Muscle layer of colon (tissue), 2 donors: ENCODE measurements at regions not wholly inside any gene's neighbourhood (a gene's known extent, or its start where the extent isn't known, plus 50 kb on each side); places are given as distances from the start of the nearest gene placed in this dataset.

Source experiments
- H3K27ac ChIP-seq: one replicate; pipeline ENCODE4 v1.7.0; 2013; ENCODE audit warnings: low read depth, mild to moderate bottlenecking, low read length, moderate library complexity
- H3K27me3 ChIP-seq, 2 donors: one replicate each; pipeline ENCODE4 v1.7.0; 2013; ENCODE audit warnings: low read length in 2 of 2, mild to moderate bottlenecking in 2 of 2; ENCODE audit not compliant: insufficient read depth in 2 of 2, control insufficient read depth in 1 of 2
- H3K36me3 ChIP-seq: one replicate; pipeline ENCODE4 v1.7.0; 2013; ENCODE audit warnings: mild to moderate bottlenecking, low read length; ENCODE audit not compliant: insufficient read depth
- H3K4me1 ChIP-seq: one replicate; pipeline ENCODE4 v1.7.0; 2013; ENCODE audit warnings: mild to moderate bottlenecking, low read length; ENCODE audit not compliant: insufficient read depth
- H3K4me3 ChIP-seq, 2 donors: one replicate each; pipeline ENCODE4 v1.7.0; 2013; ENCODE audit warnings: low read length in 2 of 2, low read depth in 1 of 2, mild to moderate bottlenecking in 1 of 2, moderate library complexity in 1 of 2
- H3K9ac ChIP-seq: one replicate; pipeline ENCODE4 v1.7.0; 2013; ENCODE audit warnings: low read length
- H3K9me3 ChIP-seq: one replicate; pipeline ENCODE4 v1.7.0; 2013; ENCODE audit warnings: mild to moderate bottlenecking, low read length
- donor health status: abdominal sarcoma.
- donor health status: Adenocarcinoma of cecum.

- Histone ChIP-seq H3K27ac (no peak overlapping the region), H3K4me3 (no peak overlapping the region), H3K4me1 (no peaks in the 10 kb centered on the region), H3K36me3 (no peaks in the 10 kb centered on the region), H3K9ac (no peak overlapping the region), H3K9me3 (no peaks in the 10 kb centered on the region), H3K27me3 (no peaks in the 10 kb centered on the region)
Measured at GRCh38 chr2:82819951-82820350, 1639.1 kb downstream of the SUCLG1 start.

DNA sequence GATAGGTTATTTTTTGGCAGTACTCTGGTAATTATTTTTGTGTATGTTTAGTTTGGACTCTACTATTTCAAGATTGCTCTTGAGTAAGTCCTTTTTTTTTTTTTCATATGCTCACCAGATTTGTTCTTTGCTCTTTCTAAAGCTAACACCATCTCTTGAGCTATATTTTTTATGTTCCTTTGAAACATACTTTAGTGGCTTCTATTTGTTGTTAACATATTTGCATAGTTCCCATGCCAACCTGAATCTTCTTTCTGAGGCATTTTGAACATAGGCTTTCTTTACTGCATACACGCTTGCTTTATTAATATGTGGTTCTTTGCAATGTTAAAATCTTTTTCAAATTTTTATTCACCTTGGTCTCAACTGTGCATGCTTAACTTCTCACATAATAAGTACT, 1644.9 kb downstream of the SUCLG1 start:
- Histone ChIP-seq H3K27ac (no peak overlapping the region), H3K9ac (no peak overlapping the region), H3K4me1 (no peaks in the 10 kb centered on the region), H3K36me3 (no peaks in the 10 kb centered on the region), H3K9me3 (no peaks in the 10 kb centered on the region), H3K27me3 (no peaks in the 10 kb centered on the region), H3K4me3 (no peak overlapping the region)

GRCh38 chr2:82811946-82812345, 1647.1 kb downstream of the SUCLG1 start:
- Histone ChIP-seq H3K4me1 (no peaks in the 10 kb centered on the region), H3K27me3 (no peaks in the 10 kb centered on the region), H3K9me3 (no peaks in the 10 kb centered on the region), H3K4me3 (no peak overlapping the region), H3K9ac (no peak overlapping the region), H3K36me3 (no peaks in the 10 kb centered on the region), H3K27ac (no peak overlapping the region)

DNA sequence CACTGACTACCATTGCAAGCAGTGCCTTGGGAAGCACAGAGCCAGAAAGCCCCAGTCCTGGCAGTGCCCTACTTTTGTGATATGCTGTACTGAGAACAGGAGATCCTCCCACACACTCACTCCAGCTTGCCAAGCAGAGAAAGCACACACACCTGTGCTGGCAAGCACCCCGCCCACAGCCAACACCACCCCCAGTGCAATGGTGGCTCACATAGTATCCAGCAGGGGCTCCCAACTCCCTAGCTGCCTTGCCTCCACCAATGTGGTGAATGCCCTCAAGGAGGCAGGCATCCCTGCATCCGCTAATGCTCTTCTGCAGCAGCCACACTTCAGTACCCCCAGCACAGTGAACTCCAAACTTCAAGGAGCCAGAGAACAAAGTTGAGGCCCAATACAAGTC, 1655.8 kb downstream of the SUCLG1 start:
- H3K4me1 ChIP-seq: no peaks in the 10 kb centered on the region
- no peak overlapping the region for H3K27ac ChIP-seq
- H3K4me3 ChIP-seq: no peak overlapping the region
- no peaks in the 10 kb centered on the region for H3K36me3 ChIP-seq
- H3K27me3 ChIP-seq: no peaks in the 10 kb centered on the region
- no peaks in the 10 kb centered on the region for H3K9me3 ChIP-seq
- H3K9ac ChIP-seq: no peak overlapping the region

- Histone ChIP-seq H3K9ac (no peak overlapping the region), H3K36me3 (no peaks in the 10 kb centered on the region), H3K4me3 (no peak overlapping the region), H3K27ac (no peak overlapping the region), H3K27me3 (no peaks in the 10 kb centered on the region), H3K4me1 (peaks cover 8% of the 10 kb centered on the region), H3K9me3 (no peaks in the 10 kb centered on the region)
Measured at GRCh38 chr2:82797469-82797868, 1661.6 kb downstream of the SUCLG1 start.

DNA sequence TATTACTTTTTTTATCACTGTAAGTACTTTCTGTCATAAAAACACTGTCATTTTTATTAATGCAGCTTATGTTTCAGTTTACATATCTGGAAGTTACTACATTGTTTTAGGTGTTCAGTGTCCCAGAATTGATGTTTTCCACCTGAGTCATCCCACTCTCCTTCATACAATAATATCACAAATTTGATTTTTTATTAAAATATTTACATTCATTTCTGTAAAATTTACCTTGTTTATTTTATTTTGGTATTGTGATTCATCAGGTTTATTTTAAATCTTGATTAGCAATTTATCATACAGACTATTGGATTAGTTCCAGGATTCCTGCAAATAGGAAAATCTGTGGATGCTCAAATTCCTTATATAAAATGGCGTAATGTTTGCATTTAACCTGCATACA, 1662.9 kb downstream of the SUCLG1 start:
- Histone ChIP-seq H3K9me3 (no peaks in the 10 kb centered on the region), H3K27me3 (no peaks in the 10 kb centered on the region), H3K9ac (no peak overlapping the region), H3K36me3 (no peaks in the 10 kb centered on the region), H3K4me3 (no peak overlapping the region), H3K27ac (no peak overlapping the region), H3K4me1 (peaks cover 8% of the 10 kb centered on the region)

- Histone ChIP-seq H3K9me3 (no peaks in the 10 kb centered on the region), H3K27me3 (no peaks in the 10 kb centered on the region), H3K4me3 (no peak overlapping the region), H3K36me3 (no peaks in the 10 kb centered on the region), H3K27ac (no peak overlapping the region), H3K4me1 (peaks cover 8% of the 10 kb centered on the region), H3K9ac (no peak overlapping the region)
Measured at GRCh38 chr2:82795446-82795845, 1663.6 kb downstream of the SUCLG1 start.

DNA sequence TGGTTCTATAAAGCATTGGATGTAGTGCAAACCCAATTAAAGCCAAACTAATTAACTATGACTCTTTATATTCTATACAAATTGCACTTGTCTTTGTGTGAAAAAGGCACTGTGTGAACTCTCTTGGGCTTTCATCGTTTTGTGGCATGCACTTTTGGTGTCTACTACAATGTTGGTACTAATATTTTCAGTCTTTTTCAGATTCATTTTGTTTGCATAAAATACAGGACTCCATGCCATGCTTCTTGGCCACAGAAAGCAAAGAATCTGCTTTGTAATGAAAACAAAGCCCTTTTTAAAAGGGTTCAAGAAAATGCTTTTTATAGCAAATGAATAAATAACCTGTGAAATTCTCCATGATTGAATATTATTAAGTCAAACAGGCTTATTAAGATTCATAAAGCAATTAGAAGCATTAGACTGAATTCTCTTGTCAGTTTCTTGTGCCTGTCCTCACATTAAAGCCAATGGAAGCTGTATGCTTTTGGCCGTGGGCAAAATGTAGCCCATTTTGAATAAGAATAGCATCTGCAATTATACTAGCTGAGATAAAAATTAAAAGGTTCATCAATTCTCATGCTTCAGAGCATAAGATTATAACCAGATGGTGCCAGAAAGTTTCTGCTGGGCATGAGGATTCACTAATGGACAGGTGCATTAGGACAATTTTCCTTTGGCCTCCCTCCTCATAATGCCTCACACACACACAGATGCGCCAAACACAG, 1665.2 kb downstream of the SUCLG1 start:
- Histone ChIP-seq H3K9me3 (no peaks in the 10 kb centered on the region), H3K27ac (no peak overlapping the region), H3K36me3 (no peaks in the 10 kb centered on the region), H3K27me3 (no peaks in the 10 kb centered on the region), H3K9ac (no peak overlapping the region), H3K4me3 (no peak overlapping the region), H3K4me1 (peaks cover 8% of the 10 kb centered on the region)

GRCh38 chr2:82792316-82792715, 1666.8 kb downstream of the SUCLG1 start:
- Histone ChIP-seq H3K27ac (no peak overlapping the region), H3K9ac (no peak overlapping the region), H3K36me3 (no peaks in the 10 kb centered on the region), H3K4me3 (no peak overlapping the region), H3K27me3 (no peaks in the 10 kb centered on the region), H3K4me1 (peaks cover 8% of the 10 kb centered on the region), H3K9me3 (no peaks in the 10 kb centered on the region)

DNA sequence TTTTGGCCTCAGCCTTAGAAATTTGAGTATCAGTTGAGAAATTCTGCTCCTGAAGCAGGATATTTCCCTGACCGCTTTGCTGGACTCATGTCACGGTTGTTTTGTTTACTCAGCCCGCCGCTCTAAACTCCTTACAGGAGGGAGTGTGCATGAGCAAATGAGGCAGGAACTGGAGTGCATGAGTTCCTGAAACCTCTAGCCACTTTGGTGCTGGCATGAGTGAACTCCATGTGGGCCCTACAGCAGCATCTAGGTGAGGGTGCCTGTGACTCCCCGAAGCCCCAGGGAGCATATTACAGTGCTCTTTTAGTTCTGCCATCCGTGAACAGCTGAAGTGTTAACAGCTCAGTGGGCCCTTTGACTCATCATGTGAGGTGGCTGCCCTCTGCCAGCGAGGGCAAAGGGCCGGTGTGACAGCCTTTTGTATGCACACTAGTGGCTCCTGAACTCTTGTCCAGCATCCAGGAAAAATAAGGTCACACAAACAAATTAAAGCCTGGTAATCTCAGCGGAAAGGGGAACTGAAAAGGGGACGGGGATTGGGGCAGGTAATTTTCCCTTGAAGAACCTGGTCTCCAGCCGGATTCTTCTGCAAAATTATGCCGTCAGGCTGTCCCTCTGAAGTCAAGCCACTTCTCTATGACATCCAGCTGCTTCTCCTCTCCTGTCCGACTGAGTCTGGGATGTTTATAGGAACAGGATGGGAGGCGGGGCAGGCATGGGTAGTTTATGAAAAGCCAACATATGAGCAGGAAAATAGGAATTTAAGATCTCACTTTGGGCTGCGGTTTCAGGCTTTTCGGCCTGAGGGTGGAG, 1668.7 kb downstream of the SUCLG1 start:
- H3K4me3 ChIP-seq: no peak overlapping the region
- no peaks in the 10 kb centered on the region for H3K36me3 ChIP-seq
- peaks cover 1% of the 10 kb centered on the region for H3K4me1 ChIP-seq
- H3K27ac ChIP-seq: no peak overlapping the region
- no peak overlapping the region for H3K9ac ChIP-seq
- H3K27me3 ChIP-seq: no peaks in the 10 kb centered on the region
- no peaks in the 10 kb centered on the region for H3K9me3 ChIP-seq

- Histone ChIP-seq H3K4me3 (no peak overlapping the region), H3K36me3 (no peaks in the 10 kb centered on the region), H3K9me3 (no peaks in the 10 kb centered on the region), H3K27me3 (no peaks in the 10 kb centered on the region), H3K9ac (no peak overlapping the region), H3K4me1 (no peaks in the 10 kb centered on the region), H3K27ac (no peak overlapping the region)
Measured at GRCh38 chr2:82789851-82790205, 1669.3 kb downstream of the SUCLG1 start.
